ENCODE measurements at regions not wholly inside any gene's neighbourhood (a gene's known extent, or its start where the extent isn't known, plus 50 kb on each side); places are given as distances from the start of the nearest gene placed in this dataset.
"Not testable (repeated sequence)": the region's sequence is repeated elsewhere in the genome, so short reads cannot be mapped to it uniquely, and the experiment has no call there.

GRCh38 chr4:129707949-129708348, 612.0 kb downstream of the C4orf33 start:
- DNase-seq (ENCODE audit: low read depth) = no peak

GRCh38 chr4:129708784-129709183, 612.8 kb downstream of the C4orf33 start:
- no peak for DNase-seq (ENCODE audit: low read depth)

GRCh38 chr4:129738175-129738574, 642.2 kb downstream of the C4orf33 start:
- DNase-seq (ENCODE audit: low read depth) = no peak

- no peak for DNase-seq (ENCODE audit: low read depth)
Observed at GRCh38 chr4:129747756-129748155, 651.8 kb downstream of the C4orf33 start.

- DNase-seq (ENCODE audit: low read depth) = no peak
Observed at GRCh38 chr4:129748991-129749390, 653.0 kb downstream of the C4orf33 start.

- no peak for DNase-seq (ENCODE audit: low read depth)
Observed at GRCh38 chr4:129751646-129752045, 655.7 kb downstream of the C4orf33 start.

GRCh38 chr4:129783596-129783995, 687.6 kb downstream of the C4orf33 start:
- no peak for DNase-seq (ENCODE audit: low read depth)

GRCh38 chr4:129788486-129788885, 692.5 kb downstream of the C4orf33 start:
- DNase-seq (ENCODE audit: low read depth) = no peak

- no peak for DNase-seq (ENCODE audit: low read depth)
Observed at GRCh38 chr4:129804461-129804981, 708.6 kb downstream of the C4orf33 start.

- no peak for DNase-seq (ENCODE audit: low read depth)
Observed at GRCh38 chr4:129806986-129807385, 711.0 kb downstream of the C4orf33 start.

GRCh38 chr4:129808242-129808641, 712.3 kb downstream of the C4orf33 start:
- no peak for DNase-seq (ENCODE audit: low read depth)

GRCh38 chr4:129821073-129821472, 725.1 kb downstream of the C4orf33 start:
- no peak for DNase-seq (ENCODE audit: low read depth)

GRCh38 chr4:129821963-129822362, 726.0 kb downstream of the C4orf33 start:
- DNase-seq (ENCODE audit: low read depth) = no peak

- DNase-seq (ENCODE audit: low read depth) = no peak
Observed at GRCh38 chr4:129822701-129823100, 726.7 kb downstream of the C4orf33 start.

- DNase-seq (ENCODE audit: low read depth) = no peak
Observed at GRCh38 chr4:129823105-129823504, 727.2 kb downstream of the C4orf33 start.

GRCh38 chr4:129829373-129829772, 733.4 kb downstream of the C4orf33 start:
- no peak for DNase-seq (ENCODE audit: low read depth)

GRCh38 chr4:129839687-129840086, 743.7 kb downstream of the C4orf33 start:
- no peak for DNase-seq (ENCODE audit: low read depth)

GRCh38 chr4:129842096-129842495, 746.1 kb downstream of the C4orf33 start:
- DNase-seq (ENCODE audit: low read depth) = no peak

GRCh38 chr4:129852434-129852833, 756.5 kb downstream of the C4orf33 start:
- DNase-seq (ENCODE audit: low read depth) = no peak

- DNase-seq (ENCODE audit: low read depth) = not testable (repeated sequence)
Observed at GRCh38 chr4:129853685-129854467, 757.9 kb downstream of the C4orf33 start.

GRCh38 chr4:129862461-129862860, 766.5 kb downstream of the C4orf33 start:
- no peak for DNase-seq (ENCODE audit: low read depth)

GRCh38 chr4:129863206-129863605, 767.3 kb downstream of the C4orf33 start:
- DNase-seq (ENCODE audit: low read depth) = no peak

- DNase-seq (ENCODE audit: low read depth) = no peak
Observed at GRCh38 chr4:129883996-129884395, 788.0 kb downstream of the C4orf33 start.

GRCh38 chr4:129897111-129897510, 801.2 kb downstream of the C4orf33 start:
- no peak for DNase-seq (ENCODE audit: low read depth)

Measured in GM04503 (cell line).